ENCODE measurements at regions not wholly inside any gene's neighbourhood (a gene's known extent, or its start where the extent isn't known, plus 50 kb on each side); places are given as distances from the start of the nearest gene placed in this dataset.
"Not testable (repeated sequence)": the region's sequence is repeated elsewhere in the genome, so short reads cannot be mapped to it uniquely, and the experiment has no call there.

DNA sequence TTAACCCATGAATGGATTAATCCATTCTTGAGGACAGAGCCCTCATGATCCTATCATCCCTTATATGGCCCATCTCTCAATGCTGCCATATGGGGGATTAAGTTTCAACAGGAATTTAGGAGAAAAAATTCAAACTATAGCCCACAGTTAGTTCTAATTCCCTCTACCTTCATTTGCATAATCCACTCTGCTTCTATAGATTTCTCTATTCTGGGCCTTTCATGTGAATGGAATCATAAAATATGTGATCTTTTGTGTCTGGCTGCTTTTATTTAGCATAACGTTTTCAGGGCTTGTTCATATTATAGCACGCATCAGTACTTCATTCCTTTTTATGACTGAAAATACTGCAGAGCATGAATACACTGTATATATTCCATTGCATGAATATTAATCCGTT lies 55.4 kb downstream of the CTSL start:
- TF ChIP-seq, protein P1, sequence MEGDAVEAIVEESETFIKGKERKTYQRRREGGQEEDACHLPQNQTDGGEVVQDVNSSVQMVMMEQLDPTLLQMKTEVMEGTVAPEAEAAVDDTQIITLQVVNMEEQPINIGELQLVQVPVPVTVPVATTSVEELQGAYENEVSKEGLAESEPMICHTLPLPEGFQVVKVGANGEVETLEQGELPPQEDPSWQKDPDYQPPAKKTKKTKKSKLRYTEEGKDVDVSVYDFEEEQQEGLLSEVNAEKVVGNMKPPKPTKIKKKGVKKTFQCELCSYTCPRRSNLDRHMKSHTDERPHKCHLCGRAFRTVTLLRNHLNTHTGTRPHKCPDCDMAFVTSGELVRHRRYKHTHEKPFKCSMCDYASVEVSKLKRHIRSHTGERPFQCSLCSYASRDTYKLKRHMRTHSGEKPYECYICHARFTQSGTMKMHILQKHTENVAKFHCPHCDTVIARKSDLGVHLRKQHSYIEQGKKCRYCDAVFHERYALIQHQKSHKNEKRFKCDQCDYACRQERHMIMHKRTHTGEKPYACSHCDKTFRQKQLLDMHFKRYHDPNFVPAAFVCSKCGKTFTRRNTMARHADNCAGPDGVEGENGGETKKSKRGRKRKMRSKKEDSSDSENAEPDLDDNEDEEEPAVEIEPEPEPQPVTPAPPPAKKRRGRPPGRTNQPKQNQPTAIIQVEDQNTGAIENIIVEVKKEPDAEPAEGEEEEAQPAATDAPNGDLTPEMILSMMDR (conservative IDR thresholded peaks at IDR 0.05), result no peak
- H3K36me3 ChIP-seq (ENCODE audit: control insufficient read depth, insufficient read depth, low read length), result no peaks in the 10 kb centered on the region
- no peak for DNase-seq
- H3K4me1 Mint-ChIP-seq, result peaks cover 15% of the 10 kb centered on the region
- peaks cover 4% of the 10 kb centered on the region for H3K27me3 Mint-ChIP-seq (ENCODE audit: insufficient read depth)
- H3K36me3 Mint-ChIP-seq (ENCODE audit: low read depth), result peaks cover 3% of the 10 kb centered on the region
- no peak overlapping the region for H3K4me3 ChIP-seq (ENCODE audit: low read length)
- H3K4me1 ChIP-seq (ENCODE audit: control insufficient read depth, insufficient read depth, low read length), result peaks cover 5% of the 10 kb centered on the region
- H3K9ac ChIP-seq (ENCODE audit: extremely low read depth, low read length, poor library complexity, severe bottlenecking), result no peak overlapping the region
- H3K4me3 Mint-ChIP-seq, result no peak overlapping the region
- no peak overlapping the region for H3K27ac Mint-ChIP-seq
- H3K27me3 ChIP-seq (ENCODE audit: control insufficient read depth, insufficient read depth, low read length, poor library complexity, severe bottlenecking), result no peaks in the 10 kb centered on the region
- WGBS, 2 experiments (ENCODE audit: insufficient coverage in 1 of 2, insufficient read length in 1 of 2), result 83 to 93% methylated on average over 1 to 3 of the region's 3 CpGs
- H3K27ac ChIP-seq (ENCODE audit: low read depth, low read length), result no peak overlapping the region
- H3K9me3 Mint-ChIP-seq, result peaks cover 33% of the 10 kb centered on the region
- H3K9me3 ChIP-seq (ENCODE audit: control insufficient read depth, low read length), result peaks cover 38% of the 10 kb centered on the region

DNA sequence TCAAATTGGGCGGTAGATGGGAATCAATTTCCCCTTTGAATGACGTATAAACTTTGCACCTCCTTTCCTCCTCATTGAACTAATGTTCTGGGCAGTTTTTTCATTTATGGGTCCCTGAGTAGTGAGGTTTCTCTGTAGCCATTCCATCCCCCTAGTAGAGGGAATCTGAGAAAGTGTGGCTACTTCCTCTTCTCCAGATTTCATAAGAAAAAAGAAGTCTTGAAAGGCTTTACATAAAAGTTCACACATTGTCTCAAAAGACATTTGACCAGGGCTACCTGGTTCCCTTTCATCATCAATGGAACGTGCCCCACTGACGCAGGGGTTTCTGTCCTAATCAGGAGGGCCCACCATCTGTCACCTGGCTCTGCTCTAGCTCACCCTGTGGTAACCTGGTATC lies 57.3 kb downstream of the CTSL start:
- Histone ChIP-seq H3K27ac (ENCODE audit: low read depth, low read length) (no peak overlapping the region), H3K4me3 (ENCODE audit: low read length) (peak overlapping the region; percentile 11), H3K9me3 (ENCODE audit: control insufficient read depth, low read length) (peaks cover 38% of the 10 kb centered on the region), H3K27me3 (ENCODE audit: control insufficient read depth, insufficient read depth, low read length, poor library complexity, severe bottlenecking) (no peaks in the 10 kb centered on the region), H3K4me1 (ENCODE audit: control insufficient read depth, insufficient read depth, low read length) (peaks cover 9% of the 10 kb centered on the region), H3K36me3 (ENCODE audit: control insufficient read depth, insufficient read depth, low read length) (no peaks in the 10 kb centered on the region), H3K9ac (ENCODE audit: extremely low read depth, low read length, poor library complexity, severe bottlenecking) (no peak overlapping the region)
- Mint-ChIP-seq H3K4me3 (no peak overlapping the region), H3K4me1 (peaks cover 25% of the 10 kb centered on the region), H3K9me3 (peaks cover 29% of the 10 kb centered on the region), H3K27ac (no peak overlapping the region), H3K36me3 (ENCODE audit: low read depth) (peaks cover 3% of the 10 kb centered on the region), H3K27me3 (ENCODE audit: insufficient read depth) (peaks cover 2% of the 10 kb centered on the region)
- TF ChIP-seq, protein P1 (conservative IDR thresholded peaks at IDR 0.05), result no peak
- no peak for DNase-seq
- WGBS, 2 experiments (ENCODE audit: insufficient coverage in 1 of 2, insufficient read length in 1 of 2), result 94 to 95% methylated on average over 2 to 4 of the region's 4 CpGs

DNA sequence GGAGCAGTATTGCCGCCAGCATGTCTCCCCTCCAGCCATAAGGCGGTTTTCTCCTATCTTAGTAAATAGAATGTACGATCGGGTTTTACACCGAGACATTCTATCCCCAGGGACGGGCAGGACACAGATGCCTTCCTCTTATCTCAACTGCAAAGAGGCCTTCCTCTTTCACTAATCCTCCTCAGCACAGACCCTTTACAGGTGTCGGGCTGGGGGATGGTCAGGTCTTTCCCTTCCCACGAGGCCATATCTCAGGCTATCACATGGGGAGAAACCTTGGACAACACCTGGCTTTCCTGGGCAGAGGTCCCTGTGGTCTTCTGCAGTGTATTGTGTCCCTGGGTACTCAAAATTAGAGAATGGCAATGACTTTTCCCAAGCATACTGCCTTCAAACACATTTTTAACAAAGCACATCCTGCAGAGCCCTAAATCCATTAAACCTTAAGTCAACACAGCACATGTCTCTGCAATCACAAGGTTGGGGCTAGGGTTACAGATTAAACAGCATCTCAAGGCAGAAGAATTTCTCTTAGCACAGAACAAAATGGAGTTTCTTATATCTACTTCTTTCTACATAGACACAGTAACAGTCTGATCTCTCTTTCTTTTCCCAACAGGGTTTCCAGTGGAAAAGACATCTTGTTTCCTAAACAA lies 59.5 kb downstream of the CTSL start:
- H3K4me3 ChIP-seq (ENCODE audit: low read length), result peak overlapping the region; percentile 71
- peaks cover 22% of the 10 kb centered on the region for H3K9me3 ChIP-seq (ENCODE audit: control insufficient read depth, low read length)
- not testable (repeated sequence) for H3K36me3 ChIP-seq (ENCODE audit: control insufficient read depth, insufficient read depth, low read length); H3K27me3 ChIP-seq (ENCODE audit: control insufficient read depth, insufficient read depth, low read length, poor library complexity, severe bottlenecking); H3K4me1 ChIP-seq (ENCODE audit: control insufficient read depth, insufficient read depth, low read length); H3K27me3 Mint-ChIP-seq (ENCODE audit: insufficient read depth); H3K36me3 Mint-ChIP-seq (ENCODE audit: low read depth)
- 55 to 93% methylated on average over 2 to 7 of the region's 8 CpGs for WGBS, 2 experiments (ENCODE audit: insufficient coverage in 1 of 2, insufficient read length in 1 of 2)
- peak overlapping the region; percentile 14 for H3K9ac ChIP-seq (ENCODE audit: extremely low read depth, low read length, poor library complexity, severe bottlenecking)
- Mint-ChIP-seq H3K27ac (peak overlapping the region; percentile 95), H3K9me3 (peaks cover 12% of the 10 kb centered on the region), H3K4me3 (peak overlapping the region; percentile 38), H3K4me1 (peaks cover 25% of the 10 kb centered on the region)
- H3K27ac ChIP-seq (ENCODE audit: low read depth, low read length), result peak overlapping the region; percentile 22
- DNase-seq, result peak; percentile 57

DNA sequence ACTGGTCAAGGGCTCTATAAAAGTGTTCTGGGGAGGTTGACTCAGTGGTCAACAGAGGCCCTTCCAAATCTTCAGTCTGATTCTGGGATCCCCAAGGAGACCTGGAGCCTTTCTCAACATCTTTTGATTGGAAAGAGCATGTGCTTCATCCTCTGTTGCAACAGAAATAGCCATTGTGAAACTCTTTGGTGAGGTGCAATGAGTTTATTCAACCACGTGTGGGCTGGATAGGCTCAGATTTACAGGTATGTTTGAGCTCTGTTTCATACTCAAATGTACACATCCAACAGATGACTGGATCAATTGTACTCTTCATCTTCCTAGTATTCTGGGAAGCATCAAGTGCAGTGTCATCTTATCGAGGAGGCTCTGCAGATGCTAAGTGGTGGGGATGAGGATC lies 60.5 kb downstream of the CTSL start:
- no peaks in the 10 kb centered on the region for H3K36me3 Mint-ChIP-seq (ENCODE audit: low read depth)
- TF ChIP-seq, protein P1 (conservative IDR thresholded peaks at IDR 0.05), result no peak
- H3K27me3 Mint-ChIP-seq (ENCODE audit: insufficient read depth), result no peaks in the 10 kb centered on the region
- Histone ChIP-seq H3K36me3 (ENCODE audit: control insufficient read depth, insufficient read depth, low read length) (no peaks in the 10 kb centered on the region), H3K9ac (ENCODE audit: extremely low read depth, low read length, poor library complexity, severe bottlenecking) (no peak overlapping the region), H3K4me3 (ENCODE audit: low read length) (peak overlapping the region; percentile 71), H3K9me3 (ENCODE audit: control insufficient read depth, low read length) (peaks cover 13% of the 10 kb centered on the region), H3K27me3 (ENCODE audit: control insufficient read depth, insufficient read depth, low read length, poor library complexity, severe bottlenecking) (no peaks in the 10 kb centered on the region), H3K4me1 (ENCODE audit: control insufficient read depth, insufficient read depth, low read length) (peaks cover 9% of the 10 kb centered on the region), H3K27ac (ENCODE audit: low read depth, low read length) (no peak overlapping the region)
- WGBS, 2 experiments (ENCODE audit: insufficient coverage in 1 of 2, insufficient read length in 1 of 2), result 90 to 93% methylated on average over 2 of the region's 2 CpGs
- peaks cover 29% of the 10 kb centered on the region for H3K4me1 Mint-ChIP-seq
- peaks cover 5% of the 10 kb centered on the region for H3K9me3 Mint-ChIP-seq
- H3K4me3 Mint-ChIP-seq, result no peak overlapping the region
- no peak overlapping the region for H3K27ac Mint-ChIP-seq
- DNase-seq, result no peak
